GM12873 (cell line): ENCODE measurements at regions not wholly inside any gene's neighbourhood (a gene's known extent, or its start where the extent isn't known, plus 50 kb on each side); places are given as distances from the start of the nearest gene placed in this dataset.

ENCODE experiments used
- CTCF ChIP-seq: IDR thresholded peaks from 2 replicates; pipeline ENCODE4 v1.5.1; 2012; ENCODE audit warnings: low read depth, mild to moderate bottlenecking, moderate library complexity, low read length, control low read depth; ENCODE audit not compliant: insufficient read depth; ENCODE audit errors: missing control alignments

- TF ChIP-seq CTCF, result no peak
These were observed 148.0 kb downstream of the MCHR2 start for GRCh38 chr6:99846006-99846405.

GRCh38 chr6:99850841-99851240 is 143.2 kb downstream of the MCHR2 start:
- no peak for TF ChIP-seq CTCF

DNA sequence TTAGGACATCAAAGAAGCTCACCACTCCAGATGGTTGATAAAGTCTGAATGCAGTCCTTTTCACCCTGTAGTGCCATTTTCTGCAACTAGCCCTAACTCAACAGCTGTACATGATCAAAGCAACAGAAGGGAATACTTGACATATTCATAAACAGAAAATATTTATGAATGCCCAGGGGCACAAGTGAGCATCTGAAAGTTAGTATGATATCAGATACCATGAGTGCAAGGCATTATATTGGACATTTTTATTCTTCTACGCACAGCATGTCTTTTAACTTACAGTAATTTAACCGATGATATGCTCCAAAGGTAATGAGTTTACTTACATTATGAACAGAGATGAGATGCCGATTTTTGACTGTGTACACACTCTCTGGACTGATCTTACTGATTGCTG is 142.0 kb downstream of the MCHR2 start:
- no peak for TF ChIP-seq CTCF

DNA sequence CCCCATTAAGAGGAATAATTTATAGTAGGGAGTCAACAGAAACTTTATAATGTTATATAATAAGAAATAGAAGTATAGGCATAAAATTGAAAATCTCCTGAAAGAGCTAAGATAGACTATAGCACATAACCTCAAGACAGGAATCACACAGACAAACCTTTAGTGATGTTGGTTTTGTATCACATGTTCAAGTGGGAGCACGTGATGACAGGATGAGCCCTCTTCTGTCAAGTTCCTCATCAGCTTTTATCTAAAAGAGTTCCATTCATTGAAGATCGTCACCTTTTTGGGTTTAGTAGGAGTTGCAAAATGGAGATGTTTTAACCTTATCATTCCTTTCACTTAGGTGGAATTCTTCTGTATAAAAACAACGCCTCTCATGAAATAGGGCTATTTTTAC is 127.0 kb downstream of the MCHR2 start:
- no peak for TF ChIP-seq CTCF

DNA sequence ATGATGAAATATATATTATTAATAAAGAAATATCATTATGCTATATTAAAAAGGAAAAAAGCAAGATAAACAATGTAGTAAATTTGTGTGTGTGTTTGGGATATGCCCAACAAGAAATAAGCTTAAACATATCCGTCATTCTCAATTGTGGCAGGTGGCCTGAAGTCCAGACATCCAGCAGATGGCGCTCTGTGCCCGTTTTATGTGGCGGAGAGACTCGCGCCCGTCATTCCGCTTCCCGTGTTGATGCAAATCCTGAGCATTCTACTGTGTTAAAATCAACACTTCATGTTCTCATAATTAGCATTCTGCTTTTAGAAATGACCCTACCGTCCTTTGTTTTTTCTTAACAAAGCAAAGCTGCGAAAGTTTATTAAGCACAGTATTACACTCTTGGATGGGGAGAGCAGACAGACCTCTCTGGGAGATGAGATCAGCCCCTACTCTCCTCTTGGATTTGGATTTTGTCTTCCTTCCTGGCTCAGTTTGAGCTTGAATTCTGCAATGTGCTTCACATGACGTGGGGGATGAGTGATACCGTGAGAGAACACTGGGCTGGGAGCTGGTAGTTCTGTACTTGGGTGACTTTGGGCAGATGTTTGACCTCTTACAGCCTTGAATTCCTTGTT is 125.8 kb downstream of the MCHR2 start:
- peak; percentile 79 for TF ChIP-seq CTCF
